Activated naive CD8-positive, alpha-beta T cell (primary cell): ENCODE measurements at regions not wholly inside any gene's neighbourhood (a gene's known extent, or its start where the extent isn't known, plus 50 kb on each side); places are given as distances from the start of the nearest gene placed in this dataset.

ENCODE experiments used
- H3K27ac Mint-ChIP-seq: one replicate; pipeline ENCODE4 v1.8.0; 2021; ENCODE audit warnings: mixed read lengths
- H3K27me3 Mint-ChIP-seq: one replicate; pipeline ENCODE4 v1.8.0; 2021; ENCODE audit warnings: mixed read lengths
- H3K36me3 Mint-ChIP-seq: one replicate; pipeline ENCODE4 v1.8.0; 2021; ENCODE audit warnings: mixed read lengths
- H3K4me1 Mint-ChIP-seq: one replicate; pipeline ENCODE4 v1.8.0; 2021; ENCODE audit warnings: low read depth, mixed read lengths
- H3K4me3 Mint-ChIP-seq: one replicate; pipeline ENCODE4 v1.8.0; 2021; ENCODE audit warnings: mild to moderate bottlenecking, mixed read lengths
- H3K9me3 Mint-ChIP-seq: one replicate; pipeline ENCODE4 v1.8.0; 2021; ENCODE audit warnings: low read depth, mixed read lengths

DNA sequence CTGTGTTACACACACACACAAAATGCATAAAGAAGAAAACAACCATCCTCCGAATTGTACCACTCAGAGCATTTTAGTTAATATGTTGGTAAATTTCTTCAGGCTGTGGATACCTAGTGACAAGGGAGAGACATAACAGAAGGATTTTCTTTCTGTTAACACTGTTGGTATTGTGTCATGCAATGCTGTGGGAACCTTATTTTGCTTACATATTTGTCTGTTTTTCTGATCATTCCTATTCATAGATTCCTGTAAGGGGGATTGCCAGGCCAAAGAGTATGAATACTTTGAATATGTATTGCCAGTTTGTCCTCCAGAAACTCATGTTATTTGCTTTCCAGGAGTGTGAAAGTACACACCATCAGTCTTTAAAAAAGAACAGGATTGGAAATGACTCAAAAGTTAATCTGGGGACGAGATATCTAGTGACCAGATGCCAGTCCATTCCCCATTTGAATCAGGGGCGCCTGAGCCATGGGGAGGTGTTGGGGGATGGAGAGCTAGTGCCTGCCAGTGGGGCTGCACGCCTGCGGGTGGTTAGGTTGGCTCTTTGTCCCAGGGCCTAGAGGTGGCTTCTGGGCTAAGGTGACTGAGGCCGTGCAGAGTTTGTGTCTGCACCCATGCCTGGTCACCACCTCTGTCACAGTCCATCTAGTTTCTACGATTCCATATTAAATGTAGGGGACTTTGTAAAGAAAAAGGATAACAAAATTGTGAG is 142.0 kb downstream of the PTPN20 start:
- H3K4me1 Mint-ChIP-seq = peaks cover 11% of the 10 kb centered on the region
- H3K27ac Mint-ChIP-seq = no peak overlapping the region
- no peaks in the 10 kb centered on the region for H3K27me3 Mint-ChIP-seq
- no peak overlapping the region for H3K4me3 Mint-ChIP-seq
- no peaks in the 10 kb centered on the region for H3K36me3 Mint-ChIP-seq
- H3K9me3 Mint-ChIP-seq = no peaks in the 10 kb centered on the region

DNA sequence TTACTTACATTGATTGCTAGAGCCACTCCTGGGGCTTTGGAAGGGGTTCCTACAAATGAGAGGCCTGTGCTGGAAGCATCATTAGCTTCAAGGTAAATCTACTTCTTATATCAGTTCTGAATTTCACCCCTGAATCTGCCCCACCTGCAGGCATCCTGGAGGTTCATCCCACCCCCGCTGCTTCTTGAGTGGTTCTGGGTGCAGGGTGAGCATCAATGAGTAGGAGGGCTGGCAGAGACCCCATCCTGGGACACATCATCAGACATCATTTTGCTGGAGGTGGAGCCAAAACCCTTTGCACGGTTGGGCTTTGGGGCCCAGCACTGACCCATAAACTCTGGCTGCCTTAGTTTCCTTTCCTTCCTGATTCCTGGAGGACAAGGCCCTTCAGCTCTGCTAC is 143.7 kb downstream of the PTPN20 start:
- peaks cover 3% of the 10 kb centered on the region for H3K4me1 Mint-ChIP-seq
- H3K9me3 Mint-ChIP-seq = no peaks in the 10 kb centered on the region
- H3K36me3 Mint-ChIP-seq = no peaks in the 10 kb centered on the region
- no peak overlapping the region for H3K4me3 Mint-ChIP-seq
- no peaks in the 10 kb centered on the region for H3K27me3 Mint-ChIP-seq
- H3K27ac Mint-ChIP-seq = no peak overlapping the region

- peaks cover 3% of the 10 kb centered on the region for H3K4me1 Mint-ChIP-seq
- no peak overlapping the region for H3K27ac Mint-ChIP-seq
- H3K9me3 Mint-ChIP-seq = no peaks in the 10 kb centered on the region
- no peaks in the 10 kb centered on the region for H3K27me3 Mint-ChIP-seq
- no peak overlapping the region for H3K4me3 Mint-ChIP-seq
- H3K36me3 Mint-ChIP-seq = no peaks in the 10 kb centered on the region
These were observed 144.4 kb downstream of the PTPN20 start for GRCh38 chr10:47055386-47056246.

DNA sequence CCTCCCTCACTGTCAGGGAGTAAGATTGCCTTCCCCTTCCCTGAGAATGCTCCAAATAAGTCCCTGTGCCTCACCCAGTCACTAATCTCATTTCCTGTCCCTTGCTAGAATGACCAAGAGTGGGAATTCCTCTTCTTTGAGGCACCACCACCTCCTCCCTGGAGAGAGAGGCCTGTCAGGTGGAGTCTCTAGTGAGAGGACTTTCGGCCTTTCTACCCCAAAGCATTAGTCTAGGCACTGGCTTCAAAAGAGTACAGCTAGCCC is 145.0 kb downstream of the PTPN20 start:
- H3K27me3 Mint-ChIP-seq = no peaks in the 10 kb centered on the region
- H3K4me1 Mint-ChIP-seq = peaks cover 3% of the 10 kb centered on the region
- H3K36me3 Mint-ChIP-seq = no peaks in the 10 kb centered on the region
- H3K9me3 Mint-ChIP-seq = no peaks in the 10 kb centered on the region
- H3K27ac Mint-ChIP-seq = no peak overlapping the region
- no peak overlapping the region for H3K4me3 Mint-ChIP-seq

- H3K4me3 Mint-ChIP-seq = no peak overlapping the region
- no peaks in the 10 kb centered on the region for H3K9me3 Mint-ChIP-seq
- no peak overlapping the region for H3K27ac Mint-ChIP-seq
- no peaks in the 10 kb centered on the region for H3K27me3 Mint-ChIP-seq
- no peaks in the 10 kb centered on the region for H3K36me3 Mint-ChIP-seq
- peaks cover 3% of the 10 kb centered on the region for H3K4me1 Mint-ChIP-seq
These were observed 146.2 kb downstream of the PTPN20 start for GRCh38 chr10:47057471-47057870.

- Mint-ChIP-seq H3K4me3 (no peak overlapping the region), H3K27ac (no peak overlapping the region), H3K9me3 (no peaks in the 10 kb centered on the region), H3K36me3 (no peaks in the 10 kb centered on the region), H3K27me3 (no peaks in the 10 kb centered on the region), H3K4me1 (peaks cover 3% of the 10 kb centered on the region)
These were observed 146.9 kb downstream of the PTPN20 start for GRCh38 chr10:47058032-47058702.

DNA sequence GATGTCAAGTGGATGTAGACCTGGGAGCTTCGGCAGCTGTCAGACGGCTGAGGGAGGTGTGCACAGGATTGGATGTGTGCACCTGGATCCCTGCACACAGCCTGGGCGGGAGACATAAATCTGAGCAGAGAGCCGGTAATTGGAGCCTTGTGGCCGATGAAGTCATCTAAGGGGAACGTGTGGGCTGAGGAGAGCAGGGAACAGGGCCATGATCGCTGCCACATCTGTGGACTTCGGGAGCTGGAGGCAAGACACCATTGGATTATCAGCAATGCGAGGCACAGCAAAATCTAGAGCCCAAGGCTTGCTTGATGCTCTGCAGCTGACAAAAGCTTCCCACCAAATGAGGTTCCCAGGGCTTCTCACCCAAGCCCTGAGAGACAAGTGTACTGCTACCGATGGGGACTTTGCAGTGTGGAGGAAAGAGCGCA is 147.7 kb downstream of the PTPN20 start:
- no peak overlapping the region for H3K4me3 Mint-ChIP-seq
- H3K36me3 Mint-ChIP-seq = no peaks in the 10 kb centered on the region
- no peaks in the 10 kb centered on the region for H3K9me3 Mint-ChIP-seq
- H3K27me3 Mint-ChIP-seq = no peaks in the 10 kb centered on the region
- H3K4me1 Mint-ChIP-seq = peaks cover 3% of the 10 kb centered on the region
- no peak overlapping the region for H3K27ac Mint-ChIP-seq

GRCh38 chr10:47059606-47060311 is 148.5 kb downstream of the PTPN20 start:
- no peak overlapping the region for H3K4me3 Mint-ChIP-seq
- no peaks in the 10 kb centered on the region for H3K36me3 Mint-ChIP-seq
- H3K27me3 Mint-ChIP-seq = no peaks in the 10 kb centered on the region
- H3K27ac Mint-ChIP-seq = no peak overlapping the region
- H3K4me1 Mint-ChIP-seq = peaks cover 3% of the 10 kb centered on the region
- no peaks in the 10 kb centered on the region for H3K9me3 Mint-ChIP-seq

- Mint-ChIP-seq H3K36me3 (no peaks in the 10 kb centered on the region), H3K27me3 (no peaks in the 10 kb centered on the region), H3K4me1 (peaks cover 3% of the 10 kb centered on the region), H3K9me3 (no peaks in the 10 kb centered on the region), H3K4me3 (no peak overlapping the region), H3K27ac (no peak overlapping the region)
These were observed 149.1 kb downstream of the PTPN20 start for GRCh38 chr10:47060356-47060755.

DNA sequence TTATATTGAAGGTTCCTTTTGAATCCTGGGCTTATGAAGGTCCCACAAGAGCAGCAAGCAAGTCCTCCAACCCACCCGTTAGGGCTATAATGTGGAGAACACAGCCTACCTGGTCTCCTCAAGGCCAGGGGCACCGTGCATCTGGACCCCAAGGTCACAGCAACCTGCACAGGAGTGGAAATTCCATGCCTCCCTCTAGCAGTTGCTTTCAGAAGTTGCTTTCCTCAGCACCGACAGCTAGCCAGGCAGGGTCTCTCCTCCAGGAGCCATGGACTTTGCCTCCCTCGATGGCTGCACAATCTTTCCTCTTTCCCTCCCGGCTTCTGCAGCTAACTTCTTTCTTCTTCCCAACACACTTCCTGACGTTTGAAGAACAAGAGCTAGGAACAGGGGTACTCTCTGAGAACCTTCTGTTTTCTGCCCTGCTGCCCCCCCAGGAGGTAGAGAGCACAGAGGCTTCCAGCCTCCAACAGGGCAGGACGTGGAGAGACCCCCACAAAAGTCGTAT is 149.8 kb downstream of the PTPN20 start:
- no peaks in the 10 kb centered on the region for H3K27me3 Mint-ChIP-seq
- no peak overlapping the region for H3K27ac Mint-ChIP-seq
- peaks cover 3% of the 10 kb centered on the region for H3K4me1 Mint-ChIP-seq
- H3K4me3 Mint-ChIP-seq = no peak overlapping the region
- H3K36me3 Mint-ChIP-seq = no peaks in the 10 kb centered on the region
- H3K9me3 Mint-ChIP-seq = no peaks in the 10 kb centered on the region

DNA sequence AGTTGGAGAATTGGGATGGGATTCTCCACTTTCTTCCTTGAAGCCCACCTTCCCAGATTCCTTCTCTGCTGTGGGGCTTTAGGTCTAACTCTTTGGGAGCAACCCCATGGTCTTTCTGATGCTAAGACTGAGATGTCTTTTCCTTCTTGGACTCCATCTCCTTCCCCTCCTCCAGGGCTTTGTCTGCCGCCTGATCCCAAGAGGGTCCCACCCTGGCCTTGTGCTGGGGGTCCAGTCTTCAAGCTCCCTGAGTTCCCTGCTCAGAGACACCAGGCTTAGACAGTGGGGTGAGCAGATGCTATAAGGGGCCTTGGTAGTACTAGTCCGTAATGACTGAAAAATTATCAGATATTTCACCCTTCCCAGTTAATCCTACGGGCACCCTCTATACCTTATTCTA is 150.5 kb downstream of the PTPN20 start:
- H3K4me1 Mint-ChIP-seq = no peaks in the 10 kb centered on the region
- no peaks in the 10 kb centered on the region for H3K27me3 Mint-ChIP-seq
- H3K27ac Mint-ChIP-seq = no peak overlapping the region
- H3K9me3 Mint-ChIP-seq = no peaks in the 10 kb centered on the region
- H3K4me3 Mint-ChIP-seq = no peak overlapping the region
- no peaks in the 10 kb centered on the region for H3K36me3 Mint-ChIP-seq

- no peak overlapping the region for H3K4me3 Mint-ChIP-seq
- H3K4me1 Mint-ChIP-seq = no peaks in the 10 kb centered on the region
- H3K27me3 Mint-ChIP-seq = no peaks in the 10 kb centered on the region
- H3K9me3 Mint-ChIP-seq = no peaks in the 10 kb centered on the region
- no peaks in the 10 kb centered on the region for H3K36me3 Mint-ChIP-seq
- H3K27ac Mint-ChIP-seq = no peak overlapping the region
These were observed 151.4 kb downstream of the PTPN20 start for GRCh38 chr10:47062441-47063200.

DNA sequence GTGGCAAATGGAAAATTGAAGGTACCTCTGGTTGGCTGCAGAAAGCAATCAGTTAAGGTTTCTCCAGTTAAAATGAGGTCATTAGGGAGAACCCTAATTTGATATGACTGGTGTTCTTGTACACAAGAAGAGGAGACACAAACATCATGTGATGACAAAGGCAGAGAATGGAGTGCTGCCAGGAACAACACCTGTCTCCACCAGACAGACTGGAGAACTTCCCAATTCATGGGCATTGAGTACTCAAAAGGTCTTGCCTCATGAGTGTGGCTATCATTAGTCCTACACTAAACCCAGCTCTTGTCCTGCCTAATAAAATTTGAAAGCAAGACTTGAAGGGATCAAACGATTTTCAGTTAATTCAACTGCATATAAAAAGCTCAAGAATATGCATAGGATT is 152.6 kb downstream of the PTPN20 start:
- H3K4me1 Mint-ChIP-seq = no peaks in the 10 kb centered on the region
- no peaks in the 10 kb centered on the region for H3K27me3 Mint-ChIP-seq
- H3K4me3 Mint-ChIP-seq = no peak overlapping the region
- no peak overlapping the region for H3K27ac Mint-ChIP-seq
- no peaks in the 10 kb centered on the region for H3K9me3 Mint-ChIP-seq
- H3K36me3 Mint-ChIP-seq = no peaks in the 10 kb centered on the region

- Mint-ChIP-seq H3K36me3 (no peaks in the 10 kb centered on the region), H3K4me1 (no peaks in the 10 kb centered on the region), H3K27ac (no peak overlapping the region), H3K27me3 (no peaks in the 10 kb centered on the region), H3K4me3 (no peak overlapping the region), H3K9me3 (no peaks in the 10 kb centered on the region)
These were observed 154.7 kb downstream of the PTPN20 start for GRCh38 chr10:47065903-47066302.
